Globus pallidus (tissue), 1 donor: ENCODE measurements at regions not wholly inside any gene's neighbourhood (a gene's known extent, or its start where the extent isn't known, plus 50 kb on each side); places are given as distances from the start of the nearest gene placed in this dataset.
A peak's percentile ranks its signal among the peaks of the same experiment; 100 is the strongest.

Experiments used
- DNase-seq: peaks from one replicate; pipeline ENCODE4 v3.0.0-alpha.2; 2015; ENCODE audit warnings: low spot score

- no peak for DNase-seq
These were observed 72.0 kb upstream of the FAM20C start for GRCh38 chr7:120164-120991.

- no peak for DNase-seq
These were observed 71.2 kb upstream of the FAM20C start for GRCh38 chr7:121002-121785.

GRCh38 chr7:123237-123636, 69.1 kb upstream of the FAM20C start:
- DNase-seq = no peak

DNA sequence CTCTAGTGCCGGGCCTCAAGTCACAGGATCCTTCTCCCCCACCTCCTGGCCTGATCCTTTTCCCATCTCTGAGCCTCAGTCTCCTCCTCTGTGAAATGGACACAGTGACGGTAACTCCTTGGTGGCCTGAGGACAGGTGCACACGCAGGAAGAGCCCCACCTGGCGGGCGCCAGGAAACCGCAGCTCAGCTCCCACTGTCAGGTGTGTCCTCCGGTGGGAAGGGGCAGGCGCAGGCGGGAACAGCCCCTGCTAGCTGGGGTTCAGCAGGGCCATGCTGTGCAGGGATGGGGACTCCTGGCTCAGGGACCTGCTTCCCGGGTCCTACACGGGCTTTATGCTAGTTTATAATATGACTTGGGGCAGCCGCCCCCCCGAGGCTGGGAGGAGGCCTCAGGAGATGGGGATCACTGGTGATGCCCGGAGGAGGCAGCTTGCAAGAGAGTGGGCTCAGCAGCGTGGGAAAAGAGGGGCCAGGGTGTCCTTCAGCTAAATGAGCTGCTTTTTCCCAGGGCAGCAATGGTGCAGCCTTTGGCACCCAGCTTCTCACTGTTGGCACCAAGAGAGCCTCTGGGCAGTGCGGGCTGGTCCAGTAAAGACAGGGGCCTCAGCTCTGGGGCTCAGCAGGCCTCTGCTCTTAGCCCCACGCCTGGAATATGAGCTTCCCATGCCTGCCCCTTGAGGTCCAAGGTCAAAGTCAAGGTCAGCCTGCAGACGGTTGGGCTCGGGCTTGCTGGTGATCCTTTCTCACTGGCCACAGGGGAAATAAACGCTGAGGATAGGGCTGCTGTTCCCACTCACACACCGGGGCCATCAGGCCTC, 68.0 kb upstream of the FAM20C start:
- DNase-seq = no peak

DNA sequence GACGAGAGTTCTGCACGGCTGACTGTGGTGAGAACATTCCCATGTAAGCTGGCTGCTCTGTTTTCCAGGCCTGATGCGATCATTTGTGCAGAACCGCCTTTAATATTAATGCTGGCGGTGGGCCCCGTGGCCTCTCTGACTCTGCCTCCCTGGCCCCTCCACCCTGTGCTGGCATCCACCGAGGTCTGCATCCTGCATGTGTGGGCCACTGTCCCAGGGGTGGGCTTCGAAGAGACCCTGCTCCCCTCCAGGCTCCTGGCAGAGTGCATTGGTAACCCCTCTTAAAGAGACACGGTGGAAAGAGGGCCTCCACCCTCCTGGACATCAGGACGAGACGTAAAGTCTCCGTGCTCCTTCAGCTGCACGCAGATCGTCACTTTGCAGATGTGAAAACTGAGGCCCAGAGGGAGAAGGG, 67.3 kb upstream of the FAM20C start:
- DNase-seq = no peak

DNA sequence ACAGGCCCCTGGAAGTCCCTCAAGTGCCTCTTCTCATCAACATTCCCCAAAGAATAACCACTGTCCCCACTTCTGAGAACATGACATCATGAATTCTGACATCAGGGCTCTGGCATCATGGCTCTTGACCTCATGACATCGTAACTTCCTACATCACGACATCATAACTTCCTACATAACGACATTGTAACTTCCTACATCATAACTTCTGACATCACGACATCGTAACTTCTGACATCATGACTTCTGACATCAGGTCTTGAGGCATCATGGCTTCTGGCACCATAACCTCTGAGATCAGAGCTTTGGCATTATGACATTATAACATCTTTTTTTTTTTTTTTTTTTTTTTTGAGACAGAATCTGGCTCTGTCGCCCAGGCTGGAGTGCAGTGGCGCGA, 66.7 kb upstream of the FAM20C start:
- no peak for DNase-seq

- no peak for DNase-seq
These were observed 66.0 kb upstream of the FAM20C start for GRCh38 chr7:126368-126767.

GRCh38 chr7:127064-127598, 65.2 kb upstream of the FAM20C start:
- DNase-seq = no peak

DNA sequence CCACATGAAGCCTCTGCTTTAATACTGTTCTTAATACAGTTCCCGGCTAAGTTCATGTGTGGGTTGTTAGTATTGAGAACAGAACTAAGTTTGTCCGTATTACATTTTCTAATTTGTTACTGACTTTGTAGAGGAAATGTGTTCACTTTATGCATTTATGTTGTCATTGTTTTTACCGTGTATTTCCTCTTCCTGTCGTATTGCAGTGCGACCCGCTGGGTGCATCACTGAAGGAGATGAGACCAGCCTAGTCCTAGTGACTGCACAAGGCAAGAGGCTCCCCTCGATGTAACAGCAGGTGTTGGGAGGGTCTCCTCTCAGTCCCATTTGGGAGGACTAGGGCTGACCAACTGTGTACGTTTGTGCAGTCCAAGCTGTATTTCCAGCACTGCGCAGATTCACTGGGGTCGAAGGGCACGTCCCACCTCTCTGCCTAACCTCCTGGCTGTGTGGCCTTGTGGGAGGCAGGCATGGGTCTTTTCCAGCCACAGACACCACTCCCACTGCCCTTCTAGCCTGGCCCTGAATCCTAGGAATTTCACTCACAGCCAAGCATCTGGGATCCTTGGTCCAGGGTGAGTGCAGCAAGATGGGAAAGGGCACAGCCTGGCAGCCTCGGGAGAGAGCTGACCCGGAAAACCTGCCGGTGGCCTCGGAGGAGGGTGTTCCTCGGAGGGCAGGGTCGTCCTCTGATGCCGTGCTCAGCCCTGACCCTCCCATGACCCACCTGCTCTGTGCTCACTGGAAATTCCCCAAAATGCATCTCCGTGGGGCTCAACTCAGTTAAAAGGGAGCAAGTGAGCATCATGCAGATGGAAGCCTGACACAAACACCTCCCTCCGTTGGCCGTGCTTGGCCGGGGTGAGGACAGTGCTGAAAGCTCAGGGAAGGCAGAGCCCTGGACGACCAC, 63.9 kb upstream of the FAM20C start:
- no peak for DNase-seq

- DNase-seq = peak; percentile 57
These were observed 62.8 kb upstream of the FAM20C start for GRCh38 chr7:129366-130221.

- DNase-seq = no peak
These were observed 62.2 kb upstream of the FAM20C start for GRCh38 chr7:130222-130572.

GRCh38 chr7:130875-131780, 61.2 kb upstream of the FAM20C start:
- DNase-seq = no peak

GRCh38 chr7:131781-132482, 60.4 kb upstream of the FAM20C start:
- peak; percentile 59 for DNase-seq

DNA sequence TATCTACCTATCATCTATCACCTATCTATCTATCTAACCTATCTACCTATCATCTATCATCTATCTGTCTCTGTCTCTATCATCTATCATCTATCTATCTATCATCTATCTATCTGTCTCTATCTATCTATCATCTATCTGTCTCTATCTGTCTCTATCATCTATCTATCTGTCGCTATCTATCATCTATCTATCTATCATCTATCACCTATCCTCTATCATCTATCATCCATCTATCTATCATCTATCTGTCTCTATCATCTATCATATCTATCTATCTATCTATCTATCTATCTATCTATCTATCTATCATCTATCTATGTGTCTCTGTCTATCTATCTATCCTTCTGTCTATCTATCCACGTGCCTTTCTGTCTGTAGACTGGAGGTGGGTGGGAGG, 59.5 kb upstream of the FAM20C start:
- no peak for DNase-seq

DNA sequence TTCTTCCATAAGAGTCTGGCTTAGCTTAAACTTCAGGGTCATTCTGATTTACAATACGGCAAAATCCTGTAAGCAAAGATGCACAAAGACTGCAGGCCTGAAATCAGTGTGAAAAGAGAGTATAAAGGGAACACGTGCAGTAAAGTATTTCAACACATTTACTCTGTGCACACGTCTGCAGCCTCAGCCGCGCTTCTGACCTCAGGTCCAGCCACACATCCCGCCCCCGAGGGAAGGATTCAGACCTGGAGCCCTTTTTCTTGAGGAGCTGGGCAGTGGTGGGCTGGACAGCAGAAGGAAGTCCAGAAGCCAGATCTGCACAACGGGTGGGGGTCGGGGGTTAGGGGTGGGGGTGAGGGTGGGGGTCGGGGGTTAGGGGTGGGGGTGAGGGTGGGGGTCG, 58.9 kb upstream of the FAM20C start:
- no peak for DNase-seq

DNA sequence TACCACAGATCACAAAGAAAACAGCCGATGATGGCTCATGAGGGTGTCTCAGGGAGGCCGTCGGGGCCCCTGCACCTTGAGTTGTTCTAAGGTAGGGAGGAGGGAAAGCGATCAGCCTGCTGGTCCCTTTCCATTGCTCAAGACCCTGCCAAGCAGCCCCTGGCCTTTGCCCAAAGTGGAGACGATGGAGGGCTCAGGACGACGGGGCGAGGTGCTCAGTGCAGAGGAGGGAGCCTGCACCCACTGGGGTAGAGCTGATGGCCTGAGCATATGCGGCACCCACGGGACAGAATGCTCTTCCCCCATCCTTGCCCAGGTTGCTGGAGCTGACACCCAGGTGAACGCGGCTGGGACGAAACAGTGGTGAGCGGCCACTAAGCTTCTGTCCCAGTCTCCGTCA, 58.3 kb upstream of the FAM20C start:
- no peak for DNase-seq

GRCh38 chr7:134561-135256, 57.7 kb upstream of the FAM20C start:
- DNase-seq = no peak

GRCh38 chr7:135257-135653, 57.1 kb upstream of the FAM20C start:
- no peak for DNase-seq
